ENCODE measurements at regions not wholly inside any gene's neighbourhood (a gene's known extent, or its start where the extent isn't known, plus 50 kb on each side); places are given as distances from the start of the nearest gene placed in this dataset.

GRCh38 chr21:15207231-15207630, 142.4 kb upstream of the NRIP1 start:
- TF ChIP-seq CTCF (IDR thresholded peaks at IDR 0.05), result no peak
- TF ChIP-seq POLR2A (IDR thresholded peaks at IDR 0.05), result no peak

Measured in heart left ventricle (tissue), 13 donors.